Amniotic epithelial cell (primary cell): ENCODE measurements at regions not wholly inside any gene's neighbourhood (a gene's known extent, or its start where the extent isn't known, plus 50 kb on each side); places are given as distances from the start of the nearest gene placed in this dataset.
"Not testable (repeated sequence)": the region's sequence is repeated elsewhere in the genome, so short reads cannot be mapped to it uniquely, and the experiment has no call there.

Source experiments
- DNase-seq: peaks from one replicate; pipeline ENCODE4 v3.0.0-alpha.2; 2010; ENCODE audit warnings: low read depth

- no peak for DNase-seq
Observed at GRCh38 chr3:27779176-27779575, 57.1 kb upstream of the EOMES start.

- no peak for DNase-seq
Observed at GRCh38 chr3:27789420-27789819, 67.3 kb upstream of the EOMES start.

- no peak for DNase-seq
Observed at GRCh38 chr3:27791956-27792355, 69.8 kb upstream of the EOMES start.

GRCh38 chr3:27792869-27793268 lies 70.7 kb upstream of the EOMES start:
- DNase-seq, result no peak

- DNase-seq, result no peak
Observed at GRCh38 chr3:27794211-27794610, 72.1 kb upstream of the EOMES start.

- DNase-seq, result no peak
Observed at GRCh38 chr3:27796365-27796875, 74.3 kb upstream of the EOMES start.

- DNase-seq, result no peak
Observed at GRCh38 chr3:27797773-27798172, 75.7 kb upstream of the EOMES start.

- DNase-seq, result no peak
Observed at GRCh38 chr3:27800261-27800660, 78.1 kb upstream of the EOMES start.

- DNase-seq, result no peak
Observed at GRCh38 chr3:27802425-27802824, 80.3 kb upstream of the EOMES start.

GRCh38 chr3:27802849-27803248 lies 80.7 kb upstream of the EOMES start:
- DNase-seq, result no peak

GRCh38 chr3:27805282-27805681 lies 83.2 kb upstream of the EOMES start:
- DNase-seq, result no peak

- no peak for DNase-seq
Observed at GRCh38 chr3:27813255-27813654, 91.1 kb upstream of the EOMES start.

- DNase-seq, result not testable (repeated sequence)
Observed at GRCh38 chr3:27821609-27822008, 99.5 kb upstream of the EOMES start.

GRCh38 chr3:27824312-27825200 lies 102.4 kb upstream of the EOMES start:
- DNase-seq, result no peak

- DNase-seq, result no peak
Observed at GRCh38 chr3:27826448-27826847, 104.3 kb upstream of the EOMES start.

- no peak for DNase-seq
Observed at GRCh38 chr3:27827041-27827440, 104.9 kb upstream of the EOMES start.

GRCh38 chr3:27840807-27841594 lies 118.9 kb upstream of the EOMES start:
- DNase-seq, result no peak

- no peak for DNase-seq
Observed at GRCh38 chr3:27844052-27844675, 122.0 kb upstream of the EOMES start.

- DNase-seq, result no peak
Observed at GRCh38 chr3:27847697-27848096, 125.6 kb upstream of the EOMES start.

- DNase-seq, result no peak
Observed at GRCh38 chr3:27848826-27849225, 126.7 kb upstream of the EOMES start.

- no peak for DNase-seq
Observed at GRCh38 chr3:27859821-27860220, 137.7 kb upstream of the EOMES start.
